ENCODE measurements at regions not wholly inside any gene's neighbourhood (a gene's known extent, or its start where the extent isn't known, plus 50 kb on each side); places are given as distances from the start of the nearest gene placed in this dataset.

- TF ChIP-seq ZNF274 (IDR thresholded peaks at IDR 0.05; ENCODE audit: low read depth, low read length) (no peak), SUZ12 (IDR thresholded peaks at IDR 0.05; ENCODE audit: extremely low read depth, insufficient read depth, insufficient read length) (no peak), YY1 (IDR thresholded peaks at IDR 0.05; ENCODE audit: insufficient read depth, insufficient read length) (no peak)
These were observed 572.9 kb downstream of the ACTL7B start for GRCh38 chr9:108282872-108283271.

Measured in NT2/D1 (cell line).